Ascending aorta (tissue), 2 donors: ENCODE measurements at regions not wholly inside any gene's neighbourhood (a gene's known extent, or its start where the extent isn't known, plus 50 kb on each side); places are given as distances from the start of the nearest gene placed in this dataset.
"Not testable (repeated sequence)": the region's sequence is repeated elsewhere in the genome, so short reads cannot be mapped to it uniquely, and the experiment has no call there.

Experiments
- DNase-seq, 2 donors: peaks; one replicate each; pipeline ENCODE4 v3.0.0-alpha.2; 2019; ENCODE audit warnings: low spot score in 2 of 2
- H3K27ac ChIP-seq, 2 donors: fragments of 200-600 bp; sonication (generic); one replicate each; pipeline ENCODE4 v1.5.1; 2016 to 2017; ENCODE audit warnings: mild to moderate bottlenecking in 1 of 2
- H3K27me3 ChIP-seq: fragments of 200-600 bp; sonication (generic); one replicate; pipeline ENCODE4 v1.5.1; 2017
- H3K36me3 ChIP-seq, 2 donors: fragments of 200-600 bp; sonication (generic); one replicate each; pipeline ENCODE4 v1.5.1; 2016
- H3K4me1 ChIP-seq, 2 donors: fragments of 200-600 bp; sonication (generic); one replicate each; pipeline ENCODE4 v1.5.1; 2016 to 2017; ENCODE audit warnings: mild to moderate bottlenecking in 1 of 2
- H3K4me3 ChIP-seq, 2 donors: fragments of 200-600 bp; sonication (generic); one replicate each; pipeline ENCODE4 v1.5.1; 2016 to 2017; ENCODE audit warnings: mild to moderate bottlenecking in 1 of 2
- H3K9me3 ChIP-seq, 2 donors: fragments of 200-600 bp; sonication (generic); one replicate each; pipeline ENCODE4 v1.5.1; 2016
- CTCF ChIP-seq, 3 experiments: fragments of 200-600 bp in 2 of 3; fragments of 450-650 bp in 1 of 3; sonication (generic) in 2 of 3; IDR thresholded peaks; one replicate each; pipeline ENCODE4 v1.5.1; 2016 to 2019; ENCODE audit warnings: antibody characterized with exemption in 3 of 3, mild to moderate bottlenecking in 1 of 3, moderate library complexity in 1 of 3
- intact Hi-C: fragments of 100-400 bp; cut with DNase I; formaldehyde crosslinking; loops from one replicate; pipeline ENCODE4 v1.15.1; 2023

- H3K27ac ChIP-seq, result no peak overlapping the region
- no peaks in the 10 kb centered on the region for H3K4me1 ChIP-seq
- intact Hi-C loops, result no loop called here
- no peak for DNase-seq
- H3K4me3 ChIP-seq, result no peak overlapping the region
- H3K9me3 ChIP-seq, result no peaks in the 10 kb centered on the region
- H3K36me3 ChIP-seq, result no peaks in the 10 kb centered on the region
- TF ChIP-seq CTCF (IDR thresholded peaks at IDR 0.05), result no peak
- no peaks in the 10 kb centered on the region for H3K27me3 ChIP-seq
These were observed 99.8 kb upstream of the MBIP start for GRCh38 chr14:36420149-36420687.

GRCh38 chr14:36418937-36419336 is 98.5 kb upstream of the MBIP start:
- TF ChIP-seq CTCF (IDR thresholded peaks at IDR 0.05), result no peak
- Histone ChIP-seq H3K36me3 (no peaks in the 10 kb centered on the region), H3K27me3 (no peaks in the 10 kb centered on the region), H3K4me1 (no peaks in the 10 kb centered on the region), H3K9me3 (no peaks in the 10 kb centered on the region), H3K27ac (no peak overlapping the region), H3K4me3 (no peak overlapping the region)
- no peak for DNase-seq
- intact Hi-C loops, result no loop called here

DNA sequence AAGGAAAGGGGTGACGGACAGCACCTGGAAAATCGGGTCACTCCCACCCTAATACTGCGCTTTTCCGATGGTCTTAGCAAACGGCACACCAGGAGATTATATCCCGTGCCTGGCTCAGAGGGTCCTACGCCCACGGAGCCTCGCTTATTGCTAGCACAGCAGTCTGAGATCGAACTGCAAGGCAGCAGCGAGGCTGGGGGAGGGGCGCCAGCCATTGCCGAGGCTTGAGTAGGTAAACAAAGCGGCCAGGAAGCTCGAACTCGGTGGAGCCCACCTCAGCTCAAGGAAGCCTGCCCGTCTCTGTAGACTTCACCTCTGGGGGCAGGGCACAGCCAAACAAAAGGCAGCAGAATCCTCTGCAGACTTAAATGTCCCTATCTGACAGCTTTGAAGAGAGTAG is 91.5 kb upstream of the MBIP start:
- DNase-seq, H3K4me1 ChIP-seq, H3K9me3 ChIP-seq, H3K27ac ChIP-seq, H3K27me3 ChIP-seq, intact Hi-C loops, H3K36me3 ChIP-seq, H3K4me3 ChIP-seq: not testable (repeated sequence)

DNA sequence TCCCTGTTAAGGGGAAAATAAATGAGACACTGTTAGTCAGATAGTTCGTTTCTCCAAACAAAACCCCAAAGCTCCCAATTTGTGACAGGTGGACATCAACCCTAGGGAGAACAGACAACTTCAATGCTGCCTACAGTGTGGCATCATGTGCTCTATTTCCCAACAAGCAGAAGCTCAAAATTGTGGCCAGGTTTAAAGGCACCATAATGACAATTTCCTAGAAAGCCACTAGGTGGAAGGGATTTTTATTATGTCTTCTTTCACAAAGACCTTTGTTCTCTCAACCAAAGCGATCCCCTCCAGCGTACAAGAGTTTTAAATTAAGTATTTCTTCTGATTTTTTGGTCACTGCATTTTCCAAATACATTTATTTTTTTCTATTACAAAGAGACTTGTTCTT is 88.0 kb upstream of the MBIP start:
- no peak overlapping the region for H3K27ac ChIP-seq
- intact Hi-C loops, result no loop called here
- no peak for DNase-seq
- H3K36me3 ChIP-seq, result no peaks in the 10 kb centered on the region
- no peak for TF ChIP-seq CTCF (IDR thresholded peaks at IDR 0.05)
- no peaks in the 10 kb centered on the region for H3K9me3 ChIP-seq
- H3K4me3 ChIP-seq, result no peak overlapping the region
- no peaks in the 10 kb centered on the region for H3K27me3 ChIP-seq
- no peaks in the 10 kb centered on the region for H3K4me1 ChIP-seq

GRCh38 chr14:36405589-36406274 is 85.3 kb upstream of the MBIP start:
- intact Hi-C loops, result no loop called here
- Histone ChIP-seq H3K36me3 (no peaks in the 10 kb centered on the region), H3K4me1 (no peaks in the 10 kb centered on the region), H3K9me3 (no peaks in the 10 kb centered on the region), H3K4me3 (no peak overlapping the region), H3K27ac (no peak overlapping the region), H3K27me3 (no peaks in the 10 kb centered on the region)
- DNase-seq, result no peak
- TF ChIP-seq CTCF (IDR thresholded peaks at IDR 0.05), result no peak

DNA sequence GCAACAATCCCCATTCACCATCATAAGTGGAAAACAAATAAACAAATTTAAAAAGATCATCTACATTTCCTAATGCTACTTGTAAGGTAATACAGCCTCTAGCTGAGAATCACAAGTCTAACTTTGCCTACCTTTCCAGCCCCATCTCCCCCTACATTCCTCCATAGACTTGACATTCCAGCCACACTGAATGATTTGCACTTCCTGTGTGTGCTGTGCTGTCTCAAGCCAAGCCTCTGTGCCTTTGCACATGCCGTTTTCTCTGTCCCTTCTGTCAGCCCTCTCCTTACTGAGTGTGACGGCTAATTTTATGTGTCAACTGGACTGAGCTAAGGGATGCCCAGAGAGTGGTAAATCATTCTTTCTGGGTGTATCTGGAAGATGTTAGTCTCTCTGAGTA is 82.4 kb upstream of the MBIP start:
- Histone ChIP-seq H3K27me3 (no peaks in the 10 kb centered on the region), H3K4me3 (no peak overlapping the region), H3K4me1 (no peaks in the 10 kb centered on the region), H3K36me3 (no peaks in the 10 kb centered on the region), H3K27ac (no peak overlapping the region), H3K9me3 (no peaks in the 10 kb centered on the region)
- no peak for DNase-seq
- intact Hi-C loops, result no loop called here
- no peak for TF ChIP-seq CTCF (IDR thresholded peaks at IDR 0.05)
